ENCODE measurements at regions not wholly inside any gene's neighbourhood (a gene's known extent, or its start where the extent isn't known, plus 50 kb on each side); places are given as distances from the start of the nearest gene placed in this dataset.
"Not testable (repeated sequence)": the region's sequence is repeated elsewhere in the genome, so short reads cannot be mapped to it uniquely, and the experiment has no call there.

- TF ChIP-seq, protein P1, sequence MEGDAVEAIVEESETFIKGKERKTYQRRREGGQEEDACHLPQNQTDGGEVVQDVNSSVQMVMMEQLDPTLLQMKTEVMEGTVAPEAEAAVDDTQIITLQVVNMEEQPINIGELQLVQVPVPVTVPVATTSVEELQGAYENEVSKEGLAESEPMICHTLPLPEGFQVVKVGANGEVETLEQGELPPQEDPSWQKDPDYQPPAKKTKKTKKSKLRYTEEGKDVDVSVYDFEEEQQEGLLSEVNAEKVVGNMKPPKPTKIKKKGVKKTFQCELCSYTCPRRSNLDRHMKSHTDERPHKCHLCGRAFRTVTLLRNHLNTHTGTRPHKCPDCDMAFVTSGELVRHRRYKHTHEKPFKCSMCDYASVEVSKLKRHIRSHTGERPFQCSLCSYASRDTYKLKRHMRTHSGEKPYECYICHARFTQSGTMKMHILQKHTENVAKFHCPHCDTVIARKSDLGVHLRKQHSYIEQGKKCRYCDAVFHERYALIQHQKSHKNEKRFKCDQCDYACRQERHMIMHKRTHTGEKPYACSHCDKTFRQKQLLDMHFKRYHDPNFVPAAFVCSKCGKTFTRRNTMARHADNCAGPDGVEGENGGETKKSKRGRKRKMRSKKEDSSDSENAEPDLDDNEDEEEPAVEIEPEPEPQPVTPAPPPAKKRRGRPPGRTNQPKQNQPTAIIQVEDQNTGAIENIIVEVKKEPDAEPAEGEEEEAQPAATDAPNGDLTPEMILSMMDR (IDR thresholded peaks at IDR 0.05; ENCODE audit: low read depth, low read length): no peak
- no peak for DNase-seq (ENCODE audit: extremely low read depth, low read depth)
These were observed 453.8 kb downstream of the TMEM121 start for GRCh38 chr14:105980224-105980623.

- DNase-seq (ENCODE audit: extremely low read depth, low read depth): not testable (repeated sequence)
These were observed 455.3 kb downstream of the TMEM121 start for GRCh38 chr14:105981517-105982302.

DNA sequence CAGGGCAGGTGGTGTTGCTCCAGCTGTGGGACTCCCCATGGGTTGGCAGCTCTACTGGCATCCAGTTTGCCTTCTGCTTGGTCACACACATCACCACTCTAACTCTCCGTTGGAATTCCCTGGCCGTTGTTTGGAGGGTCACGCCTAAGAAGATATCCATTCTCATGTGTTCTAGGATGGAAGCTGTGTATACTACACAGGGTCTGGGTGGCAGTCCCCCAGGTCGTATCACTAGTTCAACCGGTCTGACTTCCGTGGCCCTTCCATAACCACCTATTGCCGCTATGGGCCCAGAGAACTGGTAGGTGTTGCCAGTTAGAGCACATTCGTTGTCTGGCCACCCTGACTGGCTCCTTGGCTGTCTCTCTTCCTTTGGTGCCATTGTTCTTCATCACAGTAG lies 456.3 kb downstream of the TMEM121 start:
- TF ChIP-seq, protein P1 (IDR thresholded peaks at IDR 0.05; ENCODE audit: low read depth, low read length): no peak
- no peak for DNase-seq (ENCODE audit: extremely low read depth, low read depth)

GRCh38 chr14:105986894-105987284 lies 460.5 kb downstream of the TMEM121 start:
- TF ChIP-seq, protein P1 (IDR thresholded peaks at IDR 0.05; ENCODE audit: low read depth, low read length): no peak
- DNase-seq (ENCODE audit: extremely low read depth, low read depth): no peak

DNA sequence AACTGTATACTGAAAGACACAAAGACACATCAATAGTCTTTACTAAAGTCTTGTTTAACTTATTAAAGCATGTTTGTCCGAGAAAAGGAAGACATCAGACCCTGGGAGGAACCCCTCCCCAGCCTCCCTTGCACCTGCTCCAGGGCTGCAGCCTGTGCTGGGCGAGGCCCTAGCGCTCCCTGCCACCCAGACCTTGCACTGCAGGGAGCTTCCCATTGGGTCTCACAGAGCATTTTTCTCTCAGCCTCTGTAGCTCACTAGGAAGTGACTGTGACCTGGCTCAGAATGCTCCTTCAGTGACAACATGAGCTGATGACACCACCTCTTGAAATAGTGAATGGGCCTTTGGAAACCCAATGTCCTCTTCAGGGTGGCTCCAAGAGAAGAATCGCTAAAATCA lies 461.2 kb downstream of the TMEM121 start:
- DNase-seq (ENCODE audit: extremely low read depth, low read depth): no peak
- TF ChIP-seq, protein P1 (IDR thresholded peaks at IDR 0.05; ENCODE audit: low read depth, low read length): no peak

DNA sequence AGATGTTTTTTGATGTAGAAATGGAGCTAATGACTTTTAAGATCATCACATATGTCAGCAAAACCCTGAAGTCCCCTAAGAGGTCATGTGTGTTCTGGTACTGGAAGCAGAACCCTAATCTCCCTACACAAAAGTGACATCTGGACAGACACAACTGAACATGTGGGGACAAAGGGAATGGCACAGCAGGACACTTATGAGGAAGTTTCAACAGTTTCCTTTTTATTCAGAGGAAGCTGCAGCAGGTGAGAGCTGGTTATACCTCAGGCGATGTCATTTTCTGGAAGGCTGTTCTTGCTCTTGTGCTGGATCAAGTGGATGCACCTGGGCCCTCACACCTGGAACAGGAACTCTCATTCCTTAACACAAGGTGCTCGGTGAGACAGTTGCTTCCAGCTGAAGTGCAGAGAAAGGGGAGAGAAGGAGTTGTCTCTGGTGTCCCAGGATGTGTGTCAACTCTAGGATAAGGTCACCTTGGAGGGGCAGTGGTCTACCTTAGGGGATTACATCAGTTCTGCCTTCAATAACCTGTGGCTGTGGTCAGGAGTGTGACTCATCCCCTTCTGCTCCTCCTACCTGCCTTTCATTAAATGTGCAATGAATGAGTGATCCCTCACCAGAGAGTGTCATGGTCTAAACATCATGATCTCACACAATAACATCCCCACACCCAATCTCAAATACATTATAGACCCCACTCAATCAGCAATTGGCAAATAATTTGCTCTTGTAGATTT lies 463.4 kb downstream of the TMEM121 start:
- TF ChIP-seq, protein P1 (IDR thresholded peaks at IDR 0.05; ENCODE audit: low read depth, low read length): no peak
- DNase-seq (ENCODE audit: extremely low read depth, low read depth): no peak

- DNase-seq (ENCODE audit: extremely low read depth, low read depth): not testable (repeated sequence)
These were observed 465.3 kb downstream of the TMEM121 start for GRCh38 chr14:105991677-105992076.

GRCh38 chr14:105993814-105994213 lies 467.4 kb downstream of the TMEM121 start:
- TF ChIP-seq, protein P1 (IDR thresholded peaks at IDR 0.05; ENCODE audit: low read depth, low read length): no peak
- DNase-seq (ENCODE audit: extremely low read depth, low read depth): no peak

- DNase-seq (ENCODE audit: extremely low read depth, low read depth): not testable (repeated sequence)
These were observed 468.8 kb downstream of the TMEM121 start for GRCh38 chr14:105995011-105995710.

DNA sequence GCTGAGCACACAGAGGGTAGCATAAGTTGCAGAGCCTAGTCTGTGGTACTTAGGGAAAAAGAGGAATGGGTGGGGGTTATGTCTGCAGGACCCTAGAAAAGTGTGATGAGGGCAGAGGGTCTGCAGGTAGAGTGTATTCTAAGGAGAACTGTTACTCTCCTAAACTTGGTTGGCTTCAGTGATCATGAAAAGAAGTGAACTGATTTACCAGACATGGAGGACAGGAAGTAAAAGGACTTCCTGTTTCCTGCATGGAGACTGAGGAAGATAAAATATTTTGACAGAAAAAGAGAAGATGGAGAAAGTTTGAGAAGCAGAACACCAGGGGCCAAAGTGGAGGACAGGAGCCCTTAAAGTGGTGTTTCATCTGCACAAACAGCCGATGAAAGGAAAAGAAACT lies 472.2 kb downstream of the TMEM121 start:
- not testable (repeated sequence) for DNase-seq (ENCODE audit: extremely low read depth, low read depth)
